SJSA1 (cell line): ENCODE measurements at regions not wholly inside any gene's neighbourhood (a gene's known extent, or its start where the extent isn't known, plus 50 kb on each side); places are given as distances from the start of the nearest gene placed in this dataset.
"Not testable (repeated sequence)": the region's sequence is repeated elsewhere in the genome, so short reads cannot be mapped to it uniquely, and the experiment has no call there.

Experiments
- DNase-seq, 2 experiments: peaks; one replicate each; pipeline ENCODE4 v3.0.0-alpha.2; 2015 to 2020; ENCODE audit warnings: low spot score in 2 of 2, low read depth in 1 of 2
- H3K27ac ChIP-seq: fragments of 250-450 bp; sonication (Bioruptor Pico); 2 replicates; pipeline ENCODE4 v1.5.1; 2020; ENCODE audit warnings: mild to moderate bottlenecking, moderate library complexity
- H3K27me3 ChIP-seq: fragments of 250-450 bp; sonication (Bioruptor Pico); replicated peaks from 2 replicates; pipeline ENCODE4 v1.5.1; 2020; ENCODE audit warnings: mild to moderate bottlenecking, moderate library complexity
- H3K36me3 ChIP-seq: fragments of 250-450 bp; sonication (Bioruptor Pico); 2 replicates; pipeline ENCODE4 v1.5.1; 2020; ENCODE audit warnings: mild to moderate bottlenecking
- H3K4me1 ChIP-seq: fragments of 250-450 bp; sonication (Bioruptor Pico); replicated peaks from 2 replicates; pipeline ENCODE4 v1.6.1; 2021; ENCODE audit warnings: mild to moderate bottlenecking
- H3K4me3 ChIP-seq: fragments of 250-450 bp; sonication (Bioruptor Pico); 2 replicates; pipeline ENCODE4 v1.5.1; 2020; ENCODE audit warnings: mild to moderate bottlenecking
- H3K9me3 ChIP-seq: fragments of 250-450 bp; sonication (Bioruptor Pico); replicated peaks from 2 replicates; pipeline ENCODE4 v1.5.1; 2020; ENCODE audit warnings: mild to moderate bottlenecking

DNA sequence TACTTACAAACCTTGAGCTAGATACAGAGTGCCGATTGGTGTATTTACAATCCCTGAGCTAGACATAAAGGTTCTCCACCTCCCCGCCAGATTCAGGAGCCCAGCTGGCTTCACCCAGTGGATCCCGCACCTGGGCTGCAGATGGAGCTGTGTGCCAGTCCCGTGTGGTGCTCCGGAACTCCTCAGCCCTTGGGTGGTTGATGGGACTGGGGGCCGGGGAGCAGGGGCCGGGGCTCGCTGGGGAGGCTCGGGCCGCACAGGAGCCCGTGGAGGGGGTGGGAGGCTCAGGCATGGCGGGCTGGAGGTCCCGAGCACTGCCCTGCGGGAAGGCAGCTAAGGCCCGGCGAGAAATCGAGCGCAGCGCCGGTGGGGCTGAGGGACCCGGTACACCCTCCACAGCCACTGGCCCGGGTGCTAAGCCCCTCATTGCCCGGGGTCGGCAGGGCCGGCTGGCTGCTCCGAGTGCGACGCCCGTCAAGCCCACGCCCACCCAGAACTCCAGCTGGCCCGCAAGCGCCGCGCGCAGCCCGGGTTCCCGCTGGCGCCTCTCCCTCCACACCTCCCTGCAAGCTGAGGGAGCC is 466.5 kb downstream of the TECRL start:
- not testable (repeated sequence) for H3K27ac ChIP-seq, DNase-seq, H3K4me3 ChIP-seq, H3K36me3 ChIP-seq, H3K4me1 ChIP-seq, H3K9me3 ChIP-seq, H3K27me3 ChIP-seq

DNA sequence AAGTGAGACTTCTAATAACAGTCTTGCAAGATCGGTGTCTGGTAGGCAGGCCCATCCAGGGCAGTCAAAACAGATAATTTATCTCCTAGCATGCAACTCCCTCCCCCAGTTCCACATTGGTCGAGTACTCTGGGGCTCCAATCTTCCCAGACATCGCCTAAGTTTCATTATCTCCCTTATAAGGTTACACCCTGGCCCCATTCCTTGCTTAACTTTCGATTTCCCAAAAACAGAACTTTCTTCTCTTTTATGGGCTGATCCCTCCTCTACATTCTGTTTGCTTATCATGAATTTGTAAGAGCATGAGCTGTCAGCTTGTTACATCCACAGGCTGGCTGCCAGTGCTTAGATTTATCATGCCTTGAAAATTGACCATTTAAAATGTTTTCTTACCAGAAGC is 471.3 kb downstream of the TECRL start:
- Histone ChIP-seq H3K27ac (no peak overlapping the region), H3K36me3 (no peaks in the 10 kb centered on the region), H3K4me3 (no peak overlapping the region), H3K27me3 (no peaks in the 10 kb centered on the region), H3K9me3 (no peaks in the 10 kb centered on the region), H3K4me1 (no peaks in the 10 kb centered on the region)
- DNase-seq, result no peak

DNA sequence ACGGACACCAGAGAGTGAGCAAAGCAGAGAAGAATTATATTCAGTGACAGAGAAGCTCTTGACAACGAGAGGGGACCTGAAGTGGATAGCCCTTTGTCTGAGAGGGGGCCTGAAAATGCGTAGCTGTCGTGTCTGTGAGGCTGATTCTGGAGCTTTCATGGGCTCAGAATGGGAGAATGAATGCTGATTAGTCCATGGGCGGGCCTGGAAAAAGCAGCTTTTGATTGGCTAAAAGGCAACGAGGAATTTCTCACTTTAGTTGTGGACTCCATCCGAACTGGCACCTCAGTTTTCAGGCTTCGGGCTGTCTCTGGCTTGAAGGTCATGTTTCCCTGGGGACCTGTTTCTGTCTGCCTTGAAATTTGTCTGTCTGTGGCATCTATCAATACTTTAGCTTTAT is 487.1 kb downstream of the TECRL start:
- no peak overlapping the region for H3K4me3 ChIP-seq
- H3K27me3 ChIP-seq, result no peaks in the 10 kb centered on the region
- no peak for DNase-seq
- no peaks in the 10 kb centered on the region for H3K9me3 ChIP-seq
- H3K36me3 ChIP-seq, result no peaks in the 10 kb centered on the region
- no peak overlapping the region for H3K27ac ChIP-seq
- H3K4me1 ChIP-seq, result no peaks in the 10 kb centered on the region

DNA sequence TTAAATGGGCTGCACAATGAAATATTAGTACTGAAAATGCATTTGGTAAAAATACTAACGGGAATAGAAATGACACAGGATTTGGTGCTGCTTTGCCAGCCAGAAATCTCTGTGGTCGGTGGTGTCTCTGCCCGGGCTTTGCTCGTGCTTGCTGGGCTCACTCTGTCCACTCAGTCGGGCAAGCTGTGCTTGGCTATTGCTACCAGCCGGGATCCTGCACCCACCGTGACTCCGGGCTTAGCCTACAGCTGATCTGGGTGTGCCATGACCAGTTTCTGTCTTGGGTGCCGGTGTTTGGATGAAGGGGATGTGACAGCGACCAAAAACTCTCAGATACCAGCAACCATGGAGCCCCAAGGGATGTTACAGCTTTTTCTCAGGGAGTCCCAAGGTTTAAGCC is 487.7 kb downstream of the TECRL start:
- H3K9me3 ChIP-seq, result no peaks in the 10 kb centered on the region
- H3K4me3 ChIP-seq, result no peak overlapping the region
- no peaks in the 10 kb centered on the region for H3K4me1 ChIP-seq
- no peak overlapping the region for H3K27ac ChIP-seq
- H3K27me3 ChIP-seq, result no peaks in the 10 kb centered on the region
- no peaks in the 10 kb centered on the region for H3K36me3 ChIP-seq
- DNase-seq, result no peak

DNA sequence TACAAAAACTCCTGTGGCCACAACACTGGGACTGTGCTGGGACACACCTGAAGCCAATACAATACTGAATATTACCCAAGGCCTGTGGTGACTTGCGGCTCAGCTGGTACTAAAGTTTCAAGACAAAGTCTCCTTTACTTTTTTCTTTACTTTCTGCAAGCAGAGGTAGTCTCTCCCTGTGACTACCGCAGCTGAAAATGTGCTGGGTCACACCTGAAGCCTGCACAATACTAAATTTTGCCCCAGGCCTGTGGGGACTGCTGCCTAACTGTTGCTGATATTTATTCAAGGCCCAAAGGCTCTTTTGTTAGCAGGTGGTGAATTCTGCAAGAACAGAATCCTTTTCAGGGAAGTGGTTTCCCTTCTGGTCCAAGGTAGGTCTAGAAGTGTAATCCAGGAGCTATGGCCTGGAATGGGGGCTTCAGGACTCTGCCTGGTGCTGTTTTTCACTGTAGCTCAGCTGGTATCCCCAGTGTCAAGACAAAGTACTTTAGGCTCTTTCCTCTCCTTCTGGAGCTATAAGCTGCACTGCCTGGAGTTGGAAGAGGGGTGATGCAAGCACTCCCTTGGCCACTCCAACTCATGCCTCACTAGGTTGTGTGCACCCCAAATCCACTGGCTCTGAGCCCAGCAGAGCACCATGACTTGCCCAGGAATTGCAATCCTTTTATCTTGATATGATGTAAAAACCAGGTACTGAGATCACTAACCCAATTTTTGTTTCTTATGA is 489.4 kb downstream of the TECRL start:
- Histone ChIP-seq H3K27ac (no peak overlapping the region), H3K9me3 (no peaks in the 10 kb centered on the region), H3K27me3 (no peaks in the 10 kb centered on the region), H3K36me3 (no peaks in the 10 kb centered on the region), H3K4me1 (no peaks in the 10 kb centered on the region), H3K4me3 (no peak overlapping the region)
- DNase-seq, result no peak

DNA sequence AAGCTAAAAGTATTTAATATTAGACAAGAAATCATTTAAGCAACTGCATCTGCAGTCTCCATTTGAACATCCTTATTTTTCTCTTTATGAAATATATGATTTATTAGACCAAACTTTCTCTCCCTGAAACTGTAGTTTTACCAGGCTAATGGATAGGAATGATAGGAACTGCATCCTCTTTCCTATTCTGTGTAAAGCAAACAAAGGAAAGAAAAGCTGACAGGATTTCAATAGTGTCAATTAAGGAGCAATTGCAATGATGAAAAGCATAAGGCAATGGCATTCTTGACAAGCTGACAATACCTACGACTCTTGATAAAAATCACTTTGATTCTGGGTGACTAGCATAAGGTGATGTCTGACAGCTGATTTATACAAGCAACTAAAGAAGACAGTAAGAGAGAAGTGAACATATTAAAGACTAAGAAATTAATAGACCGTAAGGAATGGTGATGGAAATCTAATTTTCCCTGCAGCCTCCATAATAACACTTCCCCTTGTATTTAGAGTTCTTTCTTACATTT is 502.5 kb downstream of the TECRL start:
- Histone ChIP-seq H3K27me3 (no peaks in the 10 kb centered on the region), H3K36me3 (no peaks in the 10 kb centered on the region), H3K4me1 (no peaks in the 10 kb centered on the region), H3K9me3 (no peaks in the 10 kb centered on the region), H3K4me3 (no peak overlapping the region), H3K27ac (no peak overlapping the region)
- no peak for DNase-seq

DNA sequence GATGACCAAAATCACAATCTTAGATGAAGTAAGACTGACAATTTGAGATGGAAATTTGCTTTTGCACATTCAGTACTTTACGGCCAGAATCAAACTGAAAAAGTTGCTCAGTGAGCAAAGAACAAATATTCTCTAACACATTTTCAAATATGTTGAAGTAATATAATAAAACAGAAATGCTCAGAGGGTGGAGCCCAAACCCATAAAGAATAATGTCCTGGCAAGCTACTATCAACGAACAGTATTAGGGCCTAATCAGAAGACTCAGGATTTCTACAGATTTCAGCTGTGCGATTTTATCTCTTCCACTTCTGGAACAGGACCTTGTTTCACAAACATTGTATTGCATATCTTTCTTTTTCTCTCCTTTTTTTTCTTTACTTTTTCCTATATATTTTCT is 505.0 kb downstream of the TECRL start:
- Histone ChIP-seq H3K36me3 (no peaks in the 10 kb centered on the region), H3K27me3 (no peaks in the 10 kb centered on the region), H3K4me1 (no peaks in the 10 kb centered on the region), H3K9me3 (0 out of 2 replicates have a peak, but pooled peaks cover 3% of the 10 kb centered on the region), H3K27ac (no peak overlapping the region), H3K4me3 (no peak overlapping the region)
- no peak for DNase-seq

DNA sequence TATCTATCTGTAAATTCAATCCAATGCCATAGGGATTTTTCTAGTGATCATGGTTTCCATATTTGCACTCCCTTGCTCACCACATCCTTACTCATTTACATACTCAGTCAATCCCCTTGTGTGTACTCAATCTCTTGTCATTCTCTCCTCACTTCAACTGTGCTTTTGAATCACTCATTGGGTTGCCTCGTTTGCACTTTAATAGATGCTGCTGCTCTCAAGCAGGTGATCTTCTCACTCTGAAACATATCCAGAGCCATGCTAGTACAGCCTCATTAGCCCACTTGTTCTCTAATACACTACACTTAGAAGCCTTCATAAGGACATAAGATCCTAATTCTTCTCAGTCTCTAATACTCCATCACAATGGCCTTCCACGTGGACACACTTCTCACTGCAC is 507.9 kb downstream of the TECRL start:
- Histone ChIP-seq H3K4me3 (no peak overlapping the region), H3K9me3 (0 out of 2 replicates have a peak, but pooled peaks cover 3% of the 10 kb centered on the region), H3K27ac (no peak overlapping the region), H3K4me1 (no peaks in the 10 kb centered on the region), H3K36me3 (no peaks in the 10 kb centered on the region), H3K27me3 (no peaks in the 10 kb centered on the region)
- no peak for DNase-seq

DNA sequence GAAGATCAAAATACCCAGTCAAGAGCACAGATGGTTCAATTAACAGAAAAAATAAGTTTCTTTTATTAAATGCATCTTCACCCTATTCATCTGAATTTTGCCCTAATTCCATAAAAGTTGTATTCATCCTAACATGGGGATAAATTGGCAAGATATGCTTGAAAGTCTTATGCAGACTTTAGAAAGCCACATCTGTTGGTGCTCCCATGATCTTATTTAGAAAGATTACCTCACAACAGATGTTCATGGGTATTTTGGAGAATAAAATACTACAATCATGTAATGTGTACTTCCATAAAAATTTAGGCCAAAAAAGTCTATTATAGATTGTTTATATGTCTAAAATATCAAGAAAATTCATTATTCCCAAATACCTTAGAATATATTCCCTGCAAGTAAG is 510.3 kb downstream of the TECRL start:
- no peak for DNase-seq
- Histone ChIP-seq H3K9me3 (0 out of 2 replicates have a peak, but pooled peaks cover 3% of the 10 kb centered on the region), H3K4me1 (no peaks in the 10 kb centered on the region), H3K27ac (no peak overlapping the region), H3K4me3 (no peak overlapping the region), H3K36me3 (no peaks in the 10 kb centered on the region), H3K27me3 (no peaks in the 10 kb centered on the region)

DNA sequence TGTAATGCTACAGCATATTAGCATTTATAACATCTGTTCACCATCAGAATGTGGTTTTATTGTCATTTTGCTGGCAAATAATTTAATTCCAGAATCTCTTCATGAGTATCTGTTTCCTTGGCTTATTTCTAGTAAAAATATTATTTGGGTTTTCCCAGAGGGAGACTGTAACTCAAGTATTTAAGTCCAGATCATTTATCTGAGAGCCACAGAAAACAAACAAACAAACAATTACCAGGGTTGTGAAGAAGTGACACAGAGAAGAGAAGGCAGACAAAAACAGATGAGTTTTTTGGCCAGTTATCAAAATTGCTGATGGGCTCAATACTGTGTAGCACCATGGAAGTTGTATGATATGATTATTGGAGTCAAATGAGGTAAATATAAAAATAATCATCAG is 515.1 kb downstream of the TECRL start:
- DNase-seq, result no peak
- Histone ChIP-seq H3K27ac (no peak overlapping the region), H3K9me3 (no peaks in the 10 kb centered on the region)

DNA sequence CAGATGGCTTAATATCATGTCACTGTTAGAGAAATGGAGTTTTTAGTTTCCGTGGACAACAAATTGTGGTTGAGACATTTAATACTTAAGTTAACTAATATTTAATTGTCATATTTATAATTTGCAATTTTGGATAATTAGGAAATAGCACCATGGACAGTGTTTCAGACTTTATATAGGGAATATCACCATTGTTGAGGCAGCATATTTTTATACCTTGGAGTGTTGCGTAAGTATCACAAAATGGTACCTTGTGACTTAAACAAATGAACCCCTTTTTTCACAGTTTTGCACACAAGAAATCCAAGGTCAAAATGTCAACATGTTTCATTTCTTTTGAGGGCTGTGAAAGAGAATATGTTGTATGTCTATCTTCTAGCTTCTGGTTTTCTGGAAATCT is 539.9 kb downstream of the TECRL start:
- Histone ChIP-seq H3K9me3 (peaks cover 3% of the 10 kb centered on the region), H3K27ac (no peak overlapping the region), H3K4me3 (no peak overlapping the region), H3K27me3 (no peaks in the 10 kb centered on the region), H3K4me1 (no peaks in the 10 kb centered on the region), H3K36me3 (no peaks in the 10 kb centered on the region)
- no peak for DNase-seq

More for the DNA sequence above, 515.1 kb downstream of the TECRL start:
- H3K4me1 ChIP-seq, result no peaks in the 10 kb centered on the region
- H3K4me3 ChIP-seq, result no peak overlapping the region
- no peaks in the 10 kb centered on the region for H3K36me3 ChIP-seq
- no peaks in the 10 kb centered on the region for H3K27me3 ChIP-seq

DNA sequence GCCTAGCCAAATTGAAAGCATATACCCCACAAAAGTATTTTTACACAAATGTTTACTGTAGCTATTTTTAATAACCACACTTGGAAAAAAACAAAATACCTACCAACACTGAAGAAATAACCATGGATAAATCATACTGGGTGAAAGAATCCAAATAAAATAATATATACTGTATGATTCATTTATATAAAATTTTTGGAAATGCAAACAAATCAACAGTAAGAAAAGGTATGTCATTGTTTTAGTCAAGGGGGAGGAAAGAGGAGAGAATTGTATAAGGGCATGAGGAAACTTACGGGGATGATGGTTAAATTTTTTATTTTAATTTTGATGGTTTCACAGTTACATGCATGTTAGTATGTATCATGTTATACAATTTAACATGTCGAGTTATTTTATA is 557.8 kb downstream of the TECRL start:
- H3K9me3 ChIP-seq, result no peaks in the 10 kb centered on the region
- no peak overlapping the region for H3K4me3 ChIP-seq
- H3K36me3 ChIP-seq, result no peaks in the 10 kb centered on the region
- no peaks in the 10 kb centered on the region for H3K4me1 ChIP-seq
- no peak for DNase-seq
- no peaks in the 10 kb centered on the region for H3K27me3 ChIP-seq
- no peak overlapping the region for H3K27ac ChIP-seq

DNA sequence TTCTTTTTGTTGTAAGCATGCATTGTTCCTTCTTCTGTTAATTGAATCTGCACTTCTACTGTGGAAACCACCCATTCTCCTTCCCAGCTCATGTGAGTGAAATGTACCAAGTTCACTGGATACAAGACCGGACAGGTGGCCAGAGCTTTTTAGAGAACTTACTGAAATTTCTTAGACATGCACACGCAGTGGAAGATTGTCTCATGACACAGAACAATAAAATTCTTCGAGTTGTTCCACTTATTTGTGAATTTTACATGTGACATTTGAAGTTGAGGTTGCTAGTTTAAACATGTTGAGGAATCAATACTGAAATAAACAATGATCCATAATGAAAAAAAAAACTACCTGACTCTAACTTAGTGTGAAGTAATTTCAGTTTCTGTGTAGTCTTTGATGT is 568.0 kb downstream of the TECRL start:
- peaks cover 5% of the 10 kb centered on the region; the same call in 1 of the 2 replicates for H3K9me3 ChIP-seq
- no peak overlapping the region for H3K4me3 ChIP-seq
- no peaks in the 10 kb centered on the region for H3K27me3 ChIP-seq
- DNase-seq, result no peak
- no peaks in the 10 kb centered on the region for H3K36me3 ChIP-seq
- no peaks in the 10 kb centered on the region for H3K4me1 ChIP-seq
- H3K27ac ChIP-seq, result no peak overlapping the region

DNA sequence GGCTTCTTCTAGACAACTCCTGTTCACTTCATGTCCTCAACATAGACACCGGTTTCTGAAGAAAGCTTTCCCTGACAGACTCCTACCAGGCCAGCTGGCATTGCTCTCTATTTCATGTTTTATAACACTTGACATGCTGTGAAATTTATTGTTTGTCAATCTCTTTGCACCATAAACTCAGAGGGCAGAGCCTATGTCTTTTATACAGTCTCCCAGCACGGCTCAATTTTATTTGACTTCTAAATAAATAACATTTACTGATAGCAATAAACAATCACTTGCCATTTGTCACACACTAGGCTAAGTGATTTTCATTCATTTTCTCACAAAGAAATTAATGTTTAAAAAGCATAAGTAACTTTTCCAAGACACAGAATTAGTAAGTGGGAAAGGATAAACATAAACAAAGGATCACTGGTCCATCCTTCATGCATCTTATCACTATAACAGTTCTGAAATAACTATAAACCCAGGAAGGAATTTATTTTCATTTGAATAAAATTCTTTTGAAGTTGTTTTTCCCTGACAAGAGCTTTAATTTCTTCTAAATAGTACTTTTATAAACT is 577.6 kb downstream of the TECRL start:
- Histone ChIP-seq H3K27me3 (no peaks in the 10 kb centered on the region), H3K27ac (no peak overlapping the region), H3K9me3 (no peaks in the 10 kb centered on the region; the same call in none of the 2 replicates), H3K4me3 (no peak overlapping the region), H3K36me3 (no peaks in the 10 kb centered on the region), H3K4me1 (no peaks in the 10 kb centered on the region)
- no peak for DNase-seq
